H7 (cell line): ENCODE measurements at regions not wholly inside any gene's neighbourhood (a gene's known extent, or its start where the extent isn't known, plus 50 kb on each side); places are given as distances from the start of the nearest gene placed in this dataset.
"Not testable (repeated sequence)": the region's sequence is repeated elsewhere in the genome, so short reads cannot be mapped to it uniquely, and the experiment has no call there.

Experiments used
- DNase-seq: peaks from one replicate; pipeline ENCODE4 v3.0.0; 2012
- H3K27me3 ChIP-seq: 2 replicates; pipeline ENCODE4 v1.6.0; 2011; ENCODE audit warnings: mild to moderate bottlenecking, low read length; ENCODE audit not compliant: control insufficient read depth, insufficient read depth
- H3K36me3 ChIP-seq: replicated peaks from 2 replicates; pipeline ENCODE4 v1.5.1; 2011; ENCODE audit warnings: low read length; ENCODE audit not compliant: control insufficient read depth, insufficient read depth
- H3K4me3 ChIP-seq: 2 replicates; pipeline ENCODE4 v1.5.1; 2011; ENCODE audit warnings: low read depth, mild to moderate bottlenecking, control low read depth, low read length, moderate library complexity; ENCODE audit not compliant: insufficient read depth

DNA sequence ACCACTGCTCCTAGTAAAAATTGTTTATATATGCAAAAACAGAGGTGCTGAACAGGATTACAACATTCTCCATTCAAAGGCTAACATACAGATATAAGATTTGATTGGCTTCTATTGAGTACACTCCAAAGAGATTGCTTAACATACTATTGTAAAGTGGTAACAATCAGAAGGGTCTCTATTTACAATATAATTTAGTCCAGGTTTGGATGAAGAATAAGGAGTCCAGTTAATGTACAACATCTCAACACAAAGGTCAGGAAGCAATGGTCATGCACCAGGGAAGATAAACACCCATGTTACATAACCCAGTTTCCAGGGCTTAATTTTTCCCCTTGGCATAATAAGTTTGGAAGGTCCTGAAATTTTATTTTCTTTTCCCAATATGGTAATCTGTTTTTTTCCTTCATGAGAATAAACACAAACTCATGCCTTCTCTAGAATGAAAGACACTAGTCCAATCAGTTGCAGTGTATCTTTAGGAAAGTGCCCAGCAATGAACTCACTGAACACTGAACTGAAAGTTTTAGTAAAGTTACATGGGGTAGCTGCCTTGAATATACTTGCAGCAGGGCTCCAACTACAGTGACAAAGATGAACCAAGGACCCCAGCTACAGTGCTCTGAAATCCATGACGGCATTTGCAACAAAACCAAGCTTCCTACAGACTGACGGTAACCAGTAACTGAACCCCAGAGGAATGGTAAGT is 255.3 kb upstream of the GJE1 start:
- DNase-seq, result no peak
- no peaks in the 10 kb centered on the region for H3K36me3 ChIP-seq
- H3K27me3 ChIP-seq, result no peaks in the 10 kb centered on the region
- H3K4me3 ChIP-seq, result no peak overlapping the region

DNA sequence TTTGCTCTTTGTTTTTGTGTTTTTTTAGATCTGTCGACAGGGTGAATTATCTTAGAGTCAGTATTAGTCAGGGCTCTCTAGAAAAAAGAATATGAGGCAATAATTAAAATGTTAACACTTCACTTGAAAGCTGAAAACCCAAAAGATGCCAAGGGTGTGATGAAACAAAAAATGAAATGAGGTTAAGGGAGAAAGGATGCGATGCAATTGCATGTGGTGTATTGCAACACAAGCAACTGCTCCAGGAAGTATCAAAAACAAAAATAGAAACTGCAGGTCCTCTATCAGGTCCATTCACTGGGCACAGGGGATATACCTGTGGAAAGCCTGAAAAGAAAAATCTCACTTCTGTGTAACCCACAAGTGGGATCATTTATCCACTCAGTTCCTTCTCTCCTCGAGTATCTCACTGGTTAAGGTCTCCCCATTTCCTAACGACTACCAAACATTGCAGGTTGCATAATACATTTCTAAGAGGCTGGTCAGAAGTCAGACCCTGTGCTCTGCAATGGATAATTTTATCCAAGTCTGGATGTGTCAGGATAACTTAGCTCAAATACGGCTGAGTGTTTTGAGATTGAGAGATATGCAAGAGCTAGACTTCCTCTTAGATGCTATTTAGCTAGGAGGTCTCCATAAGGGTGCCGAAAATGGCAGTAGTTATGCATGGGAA is 257.7 kb upstream of the GJE1 start:
- Histone ChIP-seq H3K36me3 (no peaks in the 10 kb centered on the region), H3K27me3 (no peaks in the 10 kb centered on the region), H3K4me3 (no peak overlapping the region)
- no peak for DNase-seq

DNA sequence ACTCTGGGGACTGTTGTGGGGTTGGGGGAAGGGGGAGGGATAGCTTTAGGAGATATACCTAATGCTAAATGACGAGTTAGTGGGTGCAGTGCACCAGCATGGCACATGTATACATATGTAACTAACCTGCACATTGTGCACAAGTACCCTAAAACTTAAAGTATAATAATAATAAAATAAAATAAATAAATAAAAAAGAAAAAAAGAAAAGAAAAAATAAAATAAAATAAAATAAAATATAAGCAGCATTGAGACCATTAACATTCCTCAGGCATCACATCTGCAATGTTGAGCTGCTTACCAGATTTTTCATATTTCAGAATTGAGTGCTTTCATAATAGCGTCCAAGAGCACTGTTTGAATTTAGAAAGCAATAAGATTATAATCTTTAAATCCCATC is 263.2 kb upstream of the GJE1 start:
- DNase-seq, H3K27me3 ChIP-seq, H3K36me3 ChIP-seq, H3K4me3 ChIP-seq: not testable (repeated sequence)

DNA sequence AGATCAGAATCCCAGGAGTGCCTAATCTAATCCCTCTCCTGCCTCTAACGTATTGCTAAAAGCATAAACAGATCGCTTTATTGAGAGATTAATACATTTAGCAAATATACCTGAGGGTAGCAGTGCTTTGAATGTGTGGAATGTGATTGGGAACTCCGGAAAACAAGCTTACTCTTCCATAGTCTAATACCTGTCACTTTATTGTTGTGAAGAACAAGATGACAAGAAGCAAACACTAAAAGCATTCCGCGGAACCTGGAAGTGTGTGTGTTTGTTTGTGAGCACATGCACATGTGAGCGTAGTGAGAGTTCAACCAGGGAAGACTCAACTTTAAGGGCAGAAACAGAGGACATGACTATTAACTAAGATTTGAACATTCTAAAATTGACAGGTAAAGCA is 265.0 kb upstream of the GJE1 start:
- no peak for DNase-seq
- Histone ChIP-seq H3K27me3 (no peaks in the 10 kb centered on the region), H3K4me3 (no peak overlapping the region), H3K36me3 (no peaks in the 10 kb centered on the region)

DNA sequence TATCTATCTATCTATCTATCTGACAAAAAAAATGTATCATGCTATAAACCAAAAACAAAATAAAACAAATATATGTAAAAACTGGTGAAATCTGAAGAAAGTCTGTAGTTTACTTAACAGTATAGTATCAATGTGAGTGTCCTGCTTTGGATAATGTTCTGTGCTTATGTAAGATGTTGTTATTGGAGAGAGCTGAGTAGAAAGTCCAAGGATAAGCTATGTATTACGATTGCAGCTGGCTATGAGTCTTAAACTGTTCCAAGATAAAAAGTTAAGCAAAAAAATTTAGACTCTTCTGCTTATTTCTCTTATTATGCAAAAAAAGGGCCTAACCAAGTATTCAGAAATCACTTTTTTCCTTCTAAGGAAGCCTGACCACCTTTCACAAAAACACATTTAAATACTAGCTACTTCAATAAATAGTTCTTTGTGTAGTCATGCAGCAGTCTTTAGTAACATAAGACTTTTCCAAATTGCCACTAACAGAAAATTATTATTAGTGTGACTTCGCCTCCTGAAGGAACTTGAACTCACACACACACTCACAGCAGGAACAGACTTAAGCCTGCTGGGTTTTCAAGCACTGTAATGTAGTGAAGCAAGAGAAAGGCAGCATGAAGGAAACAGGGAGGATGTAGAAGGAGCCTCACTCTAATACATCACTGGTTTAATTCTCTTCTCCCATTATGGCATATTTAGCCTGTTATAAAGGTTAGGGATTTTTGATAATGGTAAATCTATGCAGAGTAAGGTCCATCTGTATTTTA is 265.8 kb upstream of the GJE1 start:
- Histone ChIP-seq H3K27me3 (no peaks in the 10 kb centered on the region), H3K4me3 (no peak overlapping the region), H3K36me3 (no peaks in the 10 kb centered on the region)
- DNase-seq, result peak; percentile 5

DNA sequence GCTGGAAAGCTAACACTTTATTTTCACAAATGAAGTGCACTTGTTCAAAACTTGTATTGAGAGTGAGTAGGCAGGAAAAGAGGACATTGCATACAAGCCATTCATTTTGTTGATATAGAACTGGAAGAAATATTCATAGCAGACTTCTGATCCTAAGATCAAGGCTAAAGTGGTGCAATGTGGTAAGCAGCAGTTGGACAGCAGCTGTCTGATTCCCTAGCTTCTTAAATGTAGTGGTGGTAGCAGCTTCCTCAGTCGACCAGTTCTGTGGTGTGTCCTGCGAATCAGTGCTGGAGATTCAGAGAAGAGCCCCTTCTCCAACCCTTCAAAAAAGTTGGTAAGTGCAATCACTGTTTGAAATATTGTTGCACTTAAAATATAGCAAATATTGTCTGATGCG is 281.7 kb upstream of the GJE1 start:
- no peak for DNase-seq
- Histone ChIP-seq H3K36me3 (no peaks in the 10 kb centered on the region), H3K27me3 (no peaks in the 10 kb centered on the region), H3K4me3 (no peak overlapping the region)

DNA sequence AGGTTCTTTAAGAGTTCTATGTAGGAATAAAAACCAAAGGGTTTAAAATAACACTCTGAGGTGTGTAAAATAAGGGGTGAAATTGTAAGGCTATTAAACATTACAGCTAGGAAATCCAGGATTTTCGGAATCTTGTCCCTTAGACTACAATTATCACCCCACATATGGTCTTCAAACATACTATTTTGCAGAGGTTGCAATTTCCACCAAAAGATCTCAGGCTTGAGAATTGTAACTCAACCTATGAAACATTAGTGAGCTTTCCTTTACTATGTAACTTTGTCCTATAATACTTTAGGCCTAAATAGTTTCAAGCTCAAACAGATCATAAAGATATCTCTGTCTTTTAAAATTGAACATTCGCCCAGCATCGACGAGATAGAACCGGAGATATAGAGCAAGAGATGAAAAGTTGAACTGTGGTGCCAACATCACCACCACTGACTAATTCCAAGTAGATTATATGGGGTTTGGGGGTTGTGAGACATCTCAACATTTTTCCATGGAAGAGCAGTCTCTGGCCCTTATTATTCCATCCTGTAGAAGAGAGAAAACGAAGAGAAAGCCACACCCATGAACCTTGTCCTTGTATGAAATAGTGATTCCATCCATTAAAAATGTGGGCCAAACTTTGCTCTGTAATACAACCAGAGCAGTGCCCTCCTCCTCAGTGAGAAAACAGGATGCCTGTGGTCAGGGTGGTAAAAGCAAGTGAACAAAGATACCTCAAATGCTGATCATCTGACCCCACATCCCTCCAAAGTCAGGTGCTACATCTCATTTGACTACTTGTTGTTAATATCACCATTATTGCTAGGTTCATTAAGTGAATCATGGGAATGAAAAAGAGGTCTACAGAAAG is 284.5 kb upstream of the GJE1 start:
- Histone ChIP-seq H3K36me3 (no peaks in the 10 kb centered on the region), H3K27me3 (no peaks in the 10 kb centered on the region), H3K4me3 (no peak overlapping the region)
- no peak for DNase-seq

DNA sequence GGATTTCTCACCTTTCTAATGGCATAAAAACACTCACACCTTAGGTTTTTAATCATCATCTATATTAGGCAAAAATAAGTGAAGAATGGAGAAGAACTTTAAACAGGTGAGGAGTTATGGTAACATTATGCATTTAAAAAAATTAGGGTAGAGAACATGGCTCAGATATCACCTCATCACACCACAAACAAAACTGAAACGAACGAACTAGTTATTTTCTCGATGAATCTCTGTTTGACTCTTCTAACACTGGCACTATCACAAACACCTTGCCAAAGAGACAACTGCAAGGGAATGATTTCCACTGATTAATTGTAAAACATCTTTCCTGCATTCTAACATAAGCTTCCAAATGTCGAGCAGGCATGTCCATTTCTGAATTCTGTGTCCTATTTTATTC is 286.1 kb upstream of the GJE1 start:
- no peaks in the 10 kb centered on the region for H3K36me3 ChIP-seq
- H3K27me3 ChIP-seq, result no peaks in the 10 kb centered on the region
- DNase-seq, result no peak
- H3K4me3 ChIP-seq, result no peak overlapping the region

DNA sequence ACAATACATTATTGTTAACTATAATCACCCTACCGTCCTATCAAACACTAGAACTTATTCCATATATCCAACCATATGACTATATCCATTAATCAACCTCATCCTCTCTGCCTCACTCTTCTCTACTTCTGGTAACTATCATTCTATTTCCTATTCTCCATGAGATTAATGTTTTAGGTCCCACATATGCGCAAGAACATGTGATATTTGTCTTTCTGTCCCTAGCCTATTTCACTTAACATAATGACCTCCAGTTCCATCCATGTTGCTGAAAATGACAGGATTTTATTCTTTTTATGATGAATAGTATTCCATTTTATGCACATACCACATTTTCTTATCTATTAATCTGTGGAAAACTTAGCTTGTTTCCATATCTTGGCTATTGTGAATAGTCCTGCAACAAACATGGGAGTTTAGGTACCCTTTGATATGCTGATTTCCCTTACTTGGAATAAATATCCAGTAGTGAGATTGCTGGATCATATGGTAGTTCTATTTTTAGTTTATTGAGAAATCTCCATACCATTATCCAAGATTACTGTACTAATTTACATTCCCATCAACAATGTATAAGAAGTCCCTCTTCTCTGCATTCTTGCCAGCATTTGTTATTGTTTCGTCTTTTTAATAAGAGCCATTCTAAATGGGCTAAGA is 289.4 kb upstream of the GJE1 start:
- Histone ChIP-seq H3K4me3 (no peak overlapping the region), H3K36me3 (no peaks in the 10 kb centered on the region), H3K27me3 (no peaks in the 10 kb centered on the region)
- DNase-seq, result no peak

DNA sequence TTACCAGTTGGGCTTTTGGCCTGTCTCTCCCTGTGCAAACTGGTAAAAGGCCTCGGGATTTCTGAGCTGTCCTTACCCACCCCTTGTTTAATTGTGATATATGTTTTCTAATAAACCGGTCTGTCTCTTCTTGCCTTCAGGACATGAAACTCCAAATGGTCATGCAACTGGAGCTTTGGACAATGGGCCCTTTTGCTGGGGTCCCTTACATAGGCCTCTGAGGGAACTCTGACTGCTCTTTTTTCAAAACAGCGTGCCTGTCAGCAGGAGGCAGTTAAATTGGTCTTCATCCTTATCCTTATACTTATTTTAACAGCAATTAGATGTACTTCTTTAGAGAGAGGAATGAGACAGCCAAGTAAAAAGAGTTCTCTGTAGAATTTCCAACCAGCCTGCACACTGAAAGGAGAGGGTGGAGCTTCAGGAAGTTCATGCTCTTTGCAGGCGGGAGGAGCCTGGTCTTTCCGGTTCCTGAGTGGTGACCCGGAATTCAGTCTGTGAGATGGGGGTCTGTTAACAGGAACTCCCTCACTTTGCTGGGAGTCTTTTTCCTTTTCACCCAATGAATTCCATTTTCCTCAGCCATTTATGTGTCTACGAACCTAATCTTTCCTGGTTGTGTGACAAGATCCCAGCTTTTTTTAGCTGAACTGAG is 299.6 kb upstream of the GJE1 start:
- no peaks in the 10 kb centered on the region for H3K27me3 ChIP-seq
- H3K36me3 ChIP-seq, result no peaks in the 10 kb centered on the region
- DNase-seq, result no peak
- no peak overlapping the region for H3K4me3 ChIP-seq

DNA sequence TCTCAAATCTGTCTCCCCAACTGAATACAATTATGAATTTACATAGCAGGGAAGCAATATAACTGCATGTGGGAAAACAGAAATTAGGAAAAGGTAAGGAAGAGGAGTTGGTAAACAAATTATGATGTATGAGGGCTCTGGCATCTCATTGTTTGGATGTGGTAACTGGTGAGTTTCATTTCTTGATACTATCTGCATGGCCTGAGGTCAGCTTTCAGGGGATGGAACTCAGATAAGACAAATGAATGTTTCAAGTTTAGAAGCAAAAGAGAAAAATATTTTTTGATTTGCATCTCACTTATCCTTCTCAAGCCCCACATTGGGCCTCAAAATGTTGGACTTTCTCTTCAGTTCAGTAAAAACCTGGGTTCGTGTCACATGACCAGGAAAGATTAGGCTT is 302.2 kb upstream of the GJE1 start:
- Histone ChIP-seq H3K36me3 (no peaks in the 10 kb centered on the region), H3K4me3 (no peak overlapping the region), H3K27me3 (no peaks in the 10 kb centered on the region)
- no peak for DNase-seq

DNA sequence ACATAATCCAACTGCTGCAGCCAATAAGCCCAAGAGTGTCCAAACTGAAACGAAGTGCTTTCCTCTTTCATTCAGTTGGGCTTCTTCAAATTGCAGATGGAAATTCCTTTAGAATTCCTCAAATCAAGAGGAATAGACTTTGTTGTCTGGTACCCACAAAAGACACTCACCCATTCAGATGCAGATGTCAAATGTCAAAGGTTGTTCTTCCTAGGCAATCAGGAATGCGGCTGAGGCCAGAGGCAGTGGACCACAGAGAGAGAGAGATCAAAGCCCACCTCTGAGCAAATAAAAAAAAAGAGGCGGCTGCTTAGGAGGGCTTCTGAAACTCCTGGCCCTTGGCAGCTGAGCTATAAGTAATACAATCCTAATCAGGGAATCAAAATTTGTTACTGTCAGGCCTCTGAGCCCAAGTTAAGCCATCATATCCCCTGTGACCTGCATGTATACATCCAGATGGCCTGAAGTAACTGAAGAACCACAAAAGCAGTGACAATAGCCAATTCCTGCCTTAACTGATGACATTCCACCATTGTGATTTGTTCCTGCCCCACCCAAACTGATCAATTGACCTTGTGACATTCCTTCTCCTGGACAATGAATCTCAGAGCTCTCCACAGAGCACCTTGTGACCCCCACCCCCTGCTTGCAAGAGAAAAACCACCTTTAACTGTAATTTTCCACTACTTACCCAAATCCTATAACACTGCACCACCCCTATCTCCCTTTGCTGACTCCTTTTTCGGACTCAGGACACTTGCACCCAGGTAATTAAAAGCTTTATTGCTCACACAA is 303.0 kb upstream of the GJE1 start:
- Histone ChIP-seq H3K27me3 (no peaks in the 10 kb centered on the region), H3K4me3 (no peak overlapping the region), H3K36me3 (no peaks in the 10 kb centered on the region)
- peak; percentile 22 for DNase-seq

DNA sequence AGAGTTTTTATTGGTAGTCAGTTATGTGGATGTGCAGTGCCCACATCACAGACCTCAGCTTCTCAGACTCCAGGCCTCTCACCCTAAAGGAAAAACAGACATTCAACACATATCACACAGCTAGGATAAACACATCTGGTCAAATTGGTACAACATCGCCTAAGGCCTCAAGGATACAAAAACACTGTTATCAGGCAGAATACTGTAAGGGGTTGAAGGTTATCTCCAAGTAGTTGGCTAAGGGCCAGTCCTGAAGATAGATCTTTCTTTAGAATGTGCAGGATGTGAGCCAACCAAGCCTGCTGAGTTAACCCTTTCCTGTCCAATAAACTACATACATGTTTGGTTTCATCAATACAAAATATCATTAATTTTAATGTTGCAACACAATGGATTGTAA is 308.4 kb upstream of the GJE1 start:
- Histone ChIP-seq H3K4me3 (no peak overlapping the region), H3K27me3 (no peaks in the 10 kb centered on the region), H3K36me3 (no peaks in the 10 kb centered on the region)
- DNase-seq, result no peak
